ENCODE measurements at regions not wholly inside any gene's neighbourhood (a gene's known extent, or its start where the extent isn't known, plus 50 kb on each side); places are given as distances from the start of the nearest gene placed in this dataset.

- no peaks in the 10 kb centered on the region for H3K79me2 ChIP-seq (ENCODE audit: insufficient read depth, low read length)
- H3K4me3 ChIP-seq (replicated peaks in 1 of 2; ENCODE audit: low read depth in 1 of 2, low read length in 2 of 2): no peak overlapping the region
- ChIA-PET POLR2A (no interaction called here), RAD21 (ENCODE audit: low non-redundant PET in 1 of 2, low total read pairs in 2 of 2, uncharacterized antibody in 2 of 2, unreplicated experiment in 2 of 2) (no interaction called here), CTCF (no interaction called here)
- H4K20me1 ChIP-seq (ENCODE audit: insufficient read depth): no peaks in the 10 kb centered on the region
- H3K27me3 ChIP-seq (ENCODE audit: insufficient read depth, low read length): no peaks in the 10 kb centered on the region
- H2AFZ ChIP-seq (ENCODE audit: low read depth, low read length, poor library complexity, severe bottlenecking): no peak overlapping the region
- TF ChIP-seq ZNF274 (IDR thresholded peaks at IDR 0.05; ENCODE audit: low read depth, low read length): no peak
- peak in 2 of 3 experiments; percentile 39; a peak in 3 of 6 replicates for TF ChIP-seq CTCF (IDR thresholded peaks at IDR 0.05 in 2 of 3, conservative IDR thresholded peaks at IDR 0.05 in 1 of 3; ENCODE audit: borderline replicate concordance in 1 of 3, insufficient read depth in 1 of 3, low read depth in 2 of 3, low read length in 2 of 3)
- 0 out of 2 replicates have a peak, but pooled peaks have one; percentile 10 for TF ChIP-seq RAD21 (IDR thresholded peaks at IDR 0.05; ENCODE audit: low read depth)
- no peak for TF ChIP-seq ZBTB33 (IDR thresholded peaks at IDR 0.05; ENCODE audit: extremely low read depth, insufficient replicate concordance, low read length)
- no peak for TF ChIP-seq SIN3A (IDR thresholded peaks at IDR 0.05; ENCODE audit: low read depth)
- no peaks in the 10 kb centered on the region for H3K36me3 ChIP-seq (ENCODE audit: control insufficient read depth in 1 of 2, insufficient read depth in 2 of 2, low read length in 2 of 2)
- BruUV-seq (replicated peaks): no TSS peak
- H3K4me2 ChIP-seq (ENCODE audit: low read length): no peak overlapping the region
- H3K27ac ChIP-seq (ENCODE audit: low read depth, low read length): no peak overlapping the region
- no peaks in the 10 kb centered on the region for H3K9me2 ChIP-seq (ENCODE audit: insufficient read depth)
- ATAC-seq (peak; percentile 81), DNase-seq (ENCODE audit: low read depth, low spot score) (no peak)
- no peaks in the 10 kb centered on the region for H3K4me1 ChIP-seq (ENCODE audit: control insufficient read depth in 1 of 2, insufficient read depth in 2 of 2, low read length in 2 of 2)
- intact Hi-C loops (cut with micrococcal nuclease): no loop called here
- no peaks in the 10 kb centered on the region for H3K9me3 ChIP-seq (ENCODE audit: control insufficient read depth in 1 of 2, insufficient read depth in 1 of 2, low read depth in 1 of 2, low read length in 2 of 2)
- H3K9ac ChIP-seq (ENCODE audit: low read length): no peak overlapping the region
Measured at GRCh38 chr13:38417727-38418126, 68.1 kb downstream of the UFM1 start.

Measured in HCT116 (cell line).